ENCODE measurements at regions not wholly inside any gene's neighbourhood (a gene's known extent, or its start where the extent isn't known, plus 50 kb on each side); places are given as distances from the start of the nearest gene placed in this dataset.

DNA sequence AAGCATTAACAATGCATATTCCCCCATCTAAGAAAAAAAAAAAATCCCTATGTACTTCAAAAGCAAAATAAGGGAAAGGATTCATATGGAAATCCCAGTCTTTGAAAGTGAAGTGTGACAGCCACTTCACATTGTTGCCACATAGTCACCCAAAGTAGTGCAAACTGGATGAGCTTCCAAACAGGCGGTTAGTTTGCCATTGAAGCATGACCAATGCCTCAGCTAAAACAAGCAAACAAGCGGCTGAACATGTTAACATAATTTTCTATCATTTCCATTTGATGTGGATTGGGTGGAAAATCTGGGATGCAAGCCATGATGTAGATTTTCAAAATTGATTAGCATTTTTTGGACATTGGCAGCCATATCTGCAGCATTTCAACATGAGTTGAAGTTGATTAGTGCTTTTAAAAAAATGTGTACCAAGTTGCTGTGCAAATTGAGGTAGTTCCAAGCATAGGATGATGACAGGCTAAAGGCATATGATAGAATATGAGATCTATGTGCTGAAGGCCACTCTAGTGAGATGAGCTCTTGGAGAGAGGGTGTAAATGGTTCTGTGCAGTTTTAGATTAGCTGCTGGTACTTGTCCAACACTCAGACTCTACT, 405.2 kb downstream of the NR2F2 start:
- H3K27me3 ChIP-seq (ENCODE audit: control insufficient read depth, insufficient read depth, low read length): no peaks in the 10 kb centered on the region
- H3K4me3 ChIP-seq (ENCODE audit: insufficient read depth, low read depth, low read length): no peak overlapping the region
- DNase-seq: no peak
- no peaks in the 10 kb centered on the region for H3K36me3 ChIP-seq (replicated peaks; ENCODE audit: control insufficient read depth, insufficient read depth, low read length)

- H3K4me3 ChIP-seq (ENCODE audit: insufficient read depth, low read depth, low read length): no peak overlapping the region
- H3K36me3 ChIP-seq (replicated peaks; ENCODE audit: control insufficient read depth, insufficient read depth, low read length): no peaks in the 10 kb centered on the region
- no peak for DNase-seq
- no peaks in the 10 kb centered on the region for H3K27me3 ChIP-seq (ENCODE audit: control insufficient read depth, insufficient read depth, low read length)
Observed at GRCh38 chr15:96736384-96736783, 405.9 kb downstream of the NR2F2 start.

- Histone ChIP-seq H3K4me3 (ENCODE audit: insufficient read depth, low read depth, low read length) (no peak overlapping the region), H3K27me3 (ENCODE audit: control insufficient read depth, insufficient read depth, low read length) (no peaks in the 10 kb centered on the region), H3K36me3 (replicated peaks; ENCODE audit: control insufficient read depth, insufficient read depth, low read length) (no peaks in the 10 kb centered on the region)
- no peak for DNase-seq
Observed at GRCh38 chr15:96737408-96737807, 406.9 kb downstream of the NR2F2 start.

GRCh38 chr15:96746665-96747064, 416.2 kb downstream of the NR2F2 start:
- Histone ChIP-seq H3K4me3 (ENCODE audit: insufficient read depth, low read depth, low read length) (no peak overlapping the region), H3K27me3 (ENCODE audit: control insufficient read depth, insufficient read depth, low read length) (no peaks in the 10 kb centered on the region), H3K36me3 (replicated peaks; ENCODE audit: control insufficient read depth, insufficient read depth, low read length) (no peaks in the 10 kb centered on the region)
- no peak for DNase-seq

GRCh38 chr15:96747291-96747690, 416.8 kb downstream of the NR2F2 start:
- no peak for DNase-seq
- no peak overlapping the region for H3K4me3 ChIP-seq (ENCODE audit: insufficient read depth, low read depth, low read length)
- H3K36me3 ChIP-seq (replicated peaks; ENCODE audit: control insufficient read depth, insufficient read depth, low read length): no peaks in the 10 kb centered on the region
- H3K27me3 ChIP-seq (ENCODE audit: control insufficient read depth, insufficient read depth, low read length): no peaks in the 10 kb centered on the region

GRCh38 chr15:96750361-96750760, 419.9 kb downstream of the NR2F2 start:
- Histone ChIP-seq H3K27me3 (ENCODE audit: control insufficient read depth, insufficient read depth, low read length) (no peaks in the 10 kb centered on the region), H3K4me3 (ENCODE audit: insufficient read depth, low read depth, low read length) (no peak overlapping the region), H3K36me3 (replicated peaks; ENCODE audit: control insufficient read depth, insufficient read depth, low read length) (no peaks in the 10 kb centered on the region)
- DNase-seq: no peak

DNA sequence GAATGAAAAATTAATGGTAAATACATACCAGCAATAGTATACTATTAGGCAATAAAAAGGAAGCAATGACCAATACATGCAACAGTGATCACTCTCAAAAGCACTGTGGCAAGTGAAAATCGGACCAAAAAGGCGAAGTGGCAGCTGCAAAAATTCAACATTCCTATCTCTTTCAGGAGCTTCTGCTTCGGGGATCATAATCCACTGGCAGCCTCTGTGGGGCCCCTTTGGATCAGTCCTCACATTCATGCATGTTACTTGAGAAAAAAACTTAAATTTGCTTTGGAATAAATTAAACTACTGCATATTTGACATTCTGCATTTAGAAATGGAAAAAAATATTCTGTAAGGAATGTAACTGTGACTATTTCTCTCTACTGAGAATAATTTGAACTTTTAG, 425.6 kb downstream of the NR2F2 start:
- no peaks in the 10 kb centered on the region for H3K27me3 ChIP-seq (ENCODE audit: control insufficient read depth, insufficient read depth, low read length)
- no peak overlapping the region for H3K4me3 ChIP-seq (ENCODE audit: insufficient read depth, low read depth, low read length)
- no peak for DNase-seq
- H3K36me3 ChIP-seq (replicated peaks; ENCODE audit: control insufficient read depth, insufficient read depth, low read length): no peaks in the 10 kb centered on the region

DNA sequence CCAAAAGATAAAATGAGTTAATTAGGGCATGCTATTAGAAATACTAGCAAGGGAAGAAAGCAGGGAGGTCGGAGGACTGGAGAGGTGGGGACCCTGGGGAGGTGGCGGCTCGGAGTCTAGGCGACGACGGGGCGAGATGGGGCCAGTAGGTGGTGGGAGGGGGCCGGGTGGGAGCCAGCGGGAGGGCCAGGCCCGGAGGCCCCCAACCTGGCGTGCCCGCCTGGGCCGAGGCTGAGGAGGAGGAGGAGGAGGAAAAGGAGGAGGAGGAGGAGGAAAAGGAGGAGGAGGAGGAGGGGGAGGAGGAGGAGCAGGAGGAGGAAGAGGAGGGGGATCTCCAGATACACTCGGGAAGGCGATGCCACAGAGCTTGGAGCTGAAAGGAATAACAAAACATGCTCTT, 426.2 kb downstream of the NR2F2 start:
- DNase-seq: no peak
- Histone ChIP-seq H3K27me3 (ENCODE audit: control insufficient read depth, insufficient read depth, low read length) (no peaks in the 10 kb centered on the region), H3K4me3 (ENCODE audit: insufficient read depth, low read depth, low read length) (no peak overlapping the region), H3K36me3 (replicated peaks; ENCODE audit: control insufficient read depth, insufficient read depth, low read length) (no peaks in the 10 kb centered on the region)

- no peaks in the 10 kb centered on the region for H3K36me3 ChIP-seq (replicated peaks; ENCODE audit: control insufficient read depth, insufficient read depth, low read length)
Observed at GRCh38 chr15:96762566-96762965, 432.1 kb downstream of the NR2F2 start.

GRCh38 chr15:96764501-96764900, 434.0 kb downstream of the NR2F2 start:
- H3K36me3 ChIP-seq (replicated peaks; ENCODE audit: control insufficient read depth, insufficient read depth, low read length): no peaks in the 10 kb centered on the region
- no peak overlapping the region for H3K4me3 ChIP-seq (ENCODE audit: insufficient read depth, low read depth, low read length)
- H3K27me3 ChIP-seq (ENCODE audit: control insufficient read depth, insufficient read depth, low read length): no peaks in the 10 kb centered on the region
- peak; percentile 53 for DNase-seq

More at GRCh38 chr15:96762566-96762965, 432.1 kb downstream of the NR2F2 start:
- Histone ChIP-seq H3K27me3 (ENCODE audit: control insufficient read depth, insufficient read depth, low read length) (no peaks in the 10 kb centered on the region), H3K4me3 (ENCODE audit: insufficient read depth, low read depth, low read length) (no peak overlapping the region)
- no peak for DNase-seq

GRCh38 chr15:96764946-96765345, 434.4 kb downstream of the NR2F2 start:
- no peak for DNase-seq

GRCh38 chr15:96766366-96766765, 435.9 kb downstream of the NR2F2 start:
- Histone ChIP-seq H3K27me3 (ENCODE audit: control insufficient read depth, insufficient read depth, low read length) (no peaks in the 10 kb centered on the region), H3K4me3 (ENCODE audit: insufficient read depth, low read depth, low read length) (no peak overlapping the region), H3K36me3 (replicated peaks; ENCODE audit: control insufficient read depth, insufficient read depth, low read length) (no peaks in the 10 kb centered on the region)
- DNase-seq: no peak

More at GRCh38 chr15:96764946-96765345, 434.4 kb downstream of the NR2F2 start:
- Histone ChIP-seq H3K27me3 (ENCODE audit: control insufficient read depth, insufficient read depth, low read length) (no peaks in the 10 kb centered on the region), H3K4me3 (ENCODE audit: insufficient read depth, low read depth, low read length) (no peak overlapping the region), H3K36me3 (replicated peaks; ENCODE audit: control insufficient read depth, insufficient read depth, low read length) (no peaks in the 10 kb centered on the region)

DNA sequence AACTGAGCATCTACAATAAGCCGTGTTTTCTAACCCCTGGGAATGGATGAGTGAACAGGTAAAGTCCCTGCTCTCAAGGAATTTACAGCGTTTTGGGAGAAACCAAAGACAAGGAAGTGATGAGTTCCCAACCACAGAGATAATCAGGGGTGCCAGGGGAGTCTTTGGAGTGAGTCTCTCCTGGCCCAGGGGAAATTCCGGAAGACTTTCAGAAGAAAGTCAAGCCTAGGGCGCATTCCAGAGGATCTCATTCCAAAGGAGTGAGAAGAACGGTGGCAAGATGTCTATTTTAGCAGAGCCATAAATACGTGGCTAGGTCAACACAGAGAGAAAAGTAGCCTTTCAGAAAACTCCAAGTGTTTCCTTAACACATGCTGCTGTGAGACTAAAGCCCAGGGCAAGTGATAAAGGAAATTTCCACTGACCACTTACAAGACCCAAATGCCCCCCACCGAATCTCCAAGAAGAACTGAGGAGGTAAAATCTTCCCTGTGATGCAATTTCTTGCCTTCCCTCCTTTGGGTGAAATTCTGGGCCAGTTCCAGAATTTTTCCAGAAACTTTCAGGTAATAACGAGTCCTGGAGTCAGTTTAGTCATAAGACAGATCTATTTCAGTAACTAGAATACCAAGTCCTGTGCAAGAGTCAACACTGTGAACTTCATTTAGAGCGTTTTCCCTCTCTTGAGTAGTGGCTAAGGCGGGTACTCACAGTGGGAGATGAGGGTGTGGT, 437.4 kb downstream of the NR2F2 start:
- no peak for DNase-seq
- no peaks in the 10 kb centered on the region for H3K27me3 ChIP-seq (ENCODE audit: control insufficient read depth, insufficient read depth, low read length)
- no peaks in the 10 kb centered on the region for H3K36me3 ChIP-seq (replicated peaks; ENCODE audit: control insufficient read depth, insufficient read depth, low read length)
- H3K4me3 ChIP-seq (ENCODE audit: insufficient read depth, low read depth, low read length): no peak overlapping the region

DNA sequence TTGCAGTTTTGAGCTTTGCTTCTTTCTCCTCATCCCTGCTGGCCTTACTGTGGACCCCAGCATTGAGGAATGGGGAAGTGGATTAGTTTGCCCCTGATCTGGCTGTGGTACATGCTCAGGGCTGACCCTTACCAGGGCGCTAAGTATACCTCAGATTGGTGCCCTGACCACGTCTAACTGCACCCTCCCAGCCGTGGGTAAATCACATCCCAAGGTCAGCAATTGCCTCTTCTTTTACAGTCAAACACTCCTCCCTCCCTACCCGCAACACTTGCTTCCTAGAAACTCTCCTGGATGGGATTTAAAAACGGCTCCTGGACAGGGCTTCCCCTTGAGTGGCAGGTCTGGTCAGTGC, 437.9 kb downstream of the NR2F2 start:
- no peak overlapping the region for H3K4me3 ChIP-seq (ENCODE audit: insufficient read depth, low read depth, low read length)
- DNase-seq: no peak
- H3K27me3 ChIP-seq (ENCODE audit: control insufficient read depth, insufficient read depth, low read length): no peaks in the 10 kb centered on the region
- no peaks in the 10 kb centered on the region for H3K36me3 ChIP-seq (replicated peaks; ENCODE audit: control insufficient read depth, insufficient read depth, low read length)

GRCh38 chr15:96771035-96771434, 440.5 kb downstream of the NR2F2 start:
- no peaks in the 10 kb centered on the region for H3K27me3 ChIP-seq (ENCODE audit: control insufficient read depth, insufficient read depth, low read length)
- no peaks in the 10 kb centered on the region for H3K36me3 ChIP-seq (replicated peaks; ENCODE audit: control insufficient read depth, insufficient read depth, low read length)
- DNase-seq: no peak
- no peak overlapping the region for H3K4me3 ChIP-seq (ENCODE audit: insufficient read depth, low read depth, low read length)

Measured in H7 (cell line).